Gastroesophageal sphincter (tissue), 3 donors: ENCODE measurements at regions not wholly inside any gene's neighbourhood (a gene's known extent, or its start where the extent isn't known, plus 50 kb on each side); places are given as distances from the start of the nearest gene placed in this dataset.
"Not testable (repeated sequence)": the region's sequence is repeated elsewhere in the genome, so short reads cannot be mapped to it uniquely, and the experiment has no call there.

Experiments used
- CTCF ChIP-seq, 4 experiments: fragments of 200-600 bp in 2 of 4; fragments of 450-650 bp in 2 of 4; sonication (generic) in 1 of 4; IDR thresholded peaks; one replicate each; pipeline ENCODE4 v1.5.1; 2017 to 2019; ENCODE audit warnings: antibody characterized with exemption in 4 of 4, mild to moderate bottlenecking in 2 of 4, moderate library complexity in 2 of 4
- POLR2A ChIP-seq, 2 donors: fragments of 450-650 bp; IDR thresholded peaks; one replicate each; pipeline ENCODE4 v1.6.1; 2017; ENCODE audit warnings: antibody characterized with exemption in 2 of 2, mild to moderate bottlenecking in 2 of 2, moderate library complexity in 1 of 2
- POLR2AphosphoS5 ChIP-seq: sonication (generic); formaldehyde crosslinking; IDR thresholded peaks from one replicate; pipeline ENCODE4 v1.6.1; 2017; ENCODE audit warnings: antibody characterized with exemption

GRCh38 chr15:45817578-45817977 is 182.7 kb downstream of the SQOR start:
- TF ChIP-seq POLR2A (IDR thresholded peaks at IDR 0.05); CTCF (IDR thresholded peaks at IDR 0.05); POLR2AphosphoS5: not testable (repeated sequence)
